H1 (cell line): ENCODE measurements at regions not wholly inside any gene's neighbourhood (a gene's known extent, or its start where the extent isn't known, plus 50 kb on each side); places are given as distances from the start of the nearest gene placed in this dataset.

Experiments used
- CTCF ChIA-PET: fragments of 300-600 bp; sonication (Branson Sonifier 250); formaldehyde crosslinking; loops from one replicate; lab custom pipeline; 2021; ENCODE audit not compliant: partially characterized antibody; lab: Charles Lee
- POLR2A ChIA-PET: fragments of 300-600 bp; sonication (Branson Sonifier 250); formaldehyde crosslinking; loops from one replicate; lab custom pipeline; 2021; ENCODE audit warnings: inconsistent platforms; ENCODE audit not compliant: partially characterized antibody; lab: Charles Lee
- DNase-seq, 2 experiments: peaks; one replicate each; pipeline versions ENCODE4 v3.0.0 to v3.0.0-alpha.2; 2010 to 2022; ENCODE audit warnings: low spot score in 2 of 2, low read depth in 1 of 2, mixed read lengths in 1 of 2
- FAIRE-seq: peaks from 2 replicates; lab custom pipeline; 2011; peaks lifted over from hg19 to GRCh38; lab: Jason Lieb, UNC
- H2AFZ ChIP-seq: 2 replicates; pipeline ENCODE4 v1.8.1; 2012; ENCODE audit warnings: low read length, inconsistent platforms
- H2AK5ac ChIP-seq: 2 replicates; pipeline ENCODE4 v1.6.1; 2013; ENCODE audit warnings: low read depth, low read length
- H2BK120ac ChIP-seq: replicated peaks from 2 replicates; pipeline ENCODE3; 2013; ENCODE audit warnings: low read depth, low read length, inconsistent platforms
- H2BK12ac ChIP-seq: 2 replicates; pipeline ENCODE4 v1.6.1; 2013; ENCODE audit warnings: low read depth, low read length
- H2BK15ac ChIP-seq: 2 replicates; pipeline ENCODE4 v1.6.1; 2013; ENCODE audit warnings: low read length
- H2BK20ac ChIP-seq: 2 replicates; pipeline ENCODE4 v1.6.1; 2013; ENCODE audit warnings: low read length
- H2BK5ac ChIP-seq: 2 replicates; pipeline ENCODE4 v1.6.1; 2013; ENCODE audit warnings: low read depth, low read length
- H3K14ac ChIP-seq: 2 replicates; pipeline ENCODE4 v1.6.1; 2013; ENCODE audit warnings: inconsistent platforms; ENCODE audit not compliant: insufficient read length
- H3K18ac ChIP-seq: 2 replicates; pipeline ENCODE4 v1.6.1; 2013; ENCODE audit warnings: low read length; ENCODE audit errors: extremely low read depth
- H3K23ac ChIP-seq: 2 replicates; pipeline ENCODE4 v1.6.1; 2013; ENCODE audit warnings: inconsistent platforms; ENCODE audit not compliant: insufficient read length
- H3K23me2 ChIP-seq: 2 replicates; pipeline ENCODE4 v1.6.1; 2013; ENCODE audit warnings: low read depth, low read length
- H3K27ac ChIP-seq: 2 replicates; pipeline ENCODE4 v1.6.1; 2011; ENCODE audit warnings: low read depth, low read length, inconsistent platforms
- H3K27me3 ChIP-seq, 4 experiments: replicated peaks in 1 of 4; 1 replicate in 1 of 4; 2 replicates in 3 of 4; pipeline versions ENCODE4 v1.6.1 to v1.8.1; 2011 to 2013; ENCODE audit warnings: low read length in 3 of 4, mild to moderate bottlenecking in 3 of 4, inconsistent platforms in 2 of 4, mixed read lengths in 2 of 4, moderate library complexity in 1 of 4; ENCODE audit not compliant: control insufficient read depth in 3 of 4, insufficient read depth in 3 of 4; ENCODE audit errors: extremely low read depth in 1 of 4
- H3K36me3 ChIP-seq, 4 experiments: 2 replicates each; pipeline versions ENCODE4 v1.6.1 to v1.8.1; 2011 to 2013; ENCODE audit warnings: mild to moderate bottlenecking in 4 of 4, low read length in 3 of 4, moderate library complexity in 2 of 4, control low read depth in 1 of 4, inconsistent platforms in 1 of 4; ENCODE audit not compliant: insufficient read depth in 4 of 4, control insufficient read depth in 2 of 4
- H3K4ac ChIP-seq: replicated peaks from 2 replicates; pipeline ENCODE3; 2013; ENCODE audit warnings: low read length, low read depth, mixed read lengths, inconsistent platforms; ENCODE audit not compliant: insufficient read length
- H3K4me1 ChIP-seq, 4 experiments: replicated peaks in 1 of 4; 1 replicate in 1 of 4; 2 replicates in 3 of 4; pipeline versions ENCODE4 v1.6.1 to v1.8.1; 2011 to 2013; ENCODE audit warnings: low read length in 3 of 4, inconsistent platforms in 2 of 4, mixed read lengths in 1 of 4; ENCODE audit not compliant: insufficient read depth in 4 of 4, control insufficient read depth in 3 of 4
- H3K4me2 ChIP-seq, 2 experiments: 2 replicates each; pipeline versions ENCODE4 v1.6.1 to v1.8.1; 2011 to 2013; ENCODE audit warnings: low read depth in 2 of 2, low read length in 2 of 2, control low read depth in 1 of 2, inconsistent platforms in 1 of 2, mild to moderate bottlenecking in 1 of 2; ENCODE audit not compliant: insufficient read depth in 1 of 2
- H3K4me3 ChIP-seq, 4 experiments: fragments of 200-600, 300-600 bp in 1 of 4; sonication (generic), shearing (Covaris generic), sonication (Bioruptor Twin) in 1 of 4; 2 replicates each; pipeline versions ENCODE4 v1.5.1 to v1.8.1; 2011 to 2016; ENCODE audit warnings: low read length in 4 of 4, low read depth in 3 of 4, control low read depth in 2 of 4, inconsistent platforms in 2 of 4, mild to moderate bottlenecking in 2 of 4, mixed read lengths in 1 of 4, moderate library complexity in 1 of 4; ENCODE audit not compliant: insufficient read depth in 2 of 4; ENCODE audit errors: extremely low read depth in 1 of 4
- H3K56ac ChIP-seq: replicated peaks from 2 replicates; pipeline ENCODE3; 2013; ENCODE audit warnings: low read depth, mild to moderate bottlenecking, mixed read lengths, low read length, inconsistent platforms; ENCODE audit not compliant: insufficient read length
- H3K79me1 ChIP-seq: 2 replicates; pipeline ENCODE4 v1.6.1; 2013; ENCODE audit warnings: low read depth, low read length, control low read depth
- H3K79me2 ChIP-seq, 2 experiments: 2 replicates each; pipeline versions ENCODE4 v1.6.1 to v1.8.1; 2012 to 2013; ENCODE audit warnings: low read length in 2 of 2, mild to moderate bottlenecking in 2 of 2, inconsistent platforms in 1 of 2; ENCODE audit not compliant: insufficient read depth in 2 of 2, control insufficient read depth in 1 of 2
- H3K9ac ChIP-seq, 4 experiments: replicated peaks in 1 of 4; 1 replicate in 1 of 4; 2 replicates in 3 of 4; pipeline versions ENCODE4 v1.6.1 to v1.8.1; 2011 to 2013; ENCODE audit warnings: low read depth in 3 of 4, low read length in 3 of 4, control low read depth in 2 of 4, mild to moderate bottlenecking in 2 of 4, moderate library complexity in 2 of 4, inconsistent platforms in 1 of 4; ENCODE audit errors: extremely low read depth in 1 of 4
- H3K9me3 ChIP-seq, 2 experiments: 2 replicates each; pipeline versions ENCODE4 v1.6.1 to v1.8.1; 2012 to 2013; ENCODE audit warnings: mild to moderate bottlenecking in 2 of 2, moderate library complexity in 2 of 2, control low read depth in 1 of 2, inconsistent platforms in 1 of 2, low read depth in 1 of 2, low read length in 1 of 2, mixed read lengths in 1 of 2; ENCODE audit not compliant: insufficient read depth in 2 of 2
- H4K20me1 ChIP-seq, 2 experiments: replicated peaks in 1 of 2; 2 replicates each; pipeline versions ENCODE3 to v1.8.1; 2011 to 2013; ENCODE audit warnings: inconsistent platforms in 2 of 2, low read length in 2 of 2, mild to moderate bottlenecking in 1 of 2; ENCODE audit not compliant: insufficient read depth in 2 of 2, control insufficient read depth in 1 of 2
- H4K5ac ChIP-seq: 2 replicates; pipeline ENCODE4 v1.6.1; 2013; ENCODE audit warnings: low read length, low read depth, mixed read lengths, inconsistent platforms; ENCODE audit not compliant: insufficient read length
- H4K8ac ChIP-seq: 2 replicates; pipeline ENCODE4 v1.8.0; 2013; ENCODE audit warnings: mild to moderate bottlenecking, moderate library complexity, low read length, inconsistent platforms; ENCODE audit not compliant: insufficient read depth; ENCODE audit errors: extremely low read depth
- H4K91ac ChIP-seq: replicated peaks from 2 replicates; pipeline ENCODE3; 2013; ENCODE audit warnings: low read length, mixed read lengths, inconsistent platforms; ENCODE audit not compliant: insufficient read length
- ASH2L ChIP-seq: fragments of 200-600, 300-600 bp; sonication (generic); IDR thresholded peaks from one replicate; pipeline ENCODE4 v1.7.1; 2017; ENCODE audit warnings: low read length
- BACH1 ChIP-seq: IDR thresholded peaks from 2 replicates; pipeline ENCODE4 v1.6.1; 2012; ENCODE audit warnings: low read length, improper control_type of control experiment
- BCL11A ChIP-seq, 2 experiments: IDR thresholded peaks; one replicate each; pipeline ENCODE4 v1.6.1; 2011; ENCODE audit warnings: low read depth in 2 of 2, low read length in 2 of 2, mild to moderate bottlenecking in 2 of 2
- CBX8 ChIP-seq: fragments of 300-800, 300-1000 bp; sonication (generic); IDR thresholded peaks from 2 replicates; pipeline ENCODE4 v1.7.1; 2016; ENCODE audit warnings: low read depth, low read length, borderline replicate concordance
- CEBPB ChIP-seq: IDR thresholded peaks from 2 replicates; pipeline ENCODE4 v1.6.1; 2012; ENCODE audit warnings: low read depth, low read length
- MAX ChIP-seq: IDR thresholded peaks from 2 replicates; pipeline ENCODE4 v1.6.1; 2012; ENCODE audit warnings: inconsistent platforms
- PHF8 ChIP-seq: fragments of 200-600 bp; sonication (generic); conservative IDR thresholded peaks from 2 replicates; pipeline ENCODE4 v1.7.1; 2012; ENCODE audit warnings: low read depth, mild to moderate bottlenecking, inconsistent platforms, low read length, moderate library complexity
- RNF2 ChIP-seq: fragments of 200-900, 300-1000 bp; sonication (generic); IDR thresholded peaks from 2 replicates; pipeline ENCODE4 v1.7.1; 2016; ENCODE audit warnings: borderline replicate concordance, low read depth, mild to moderate bottlenecking, antibody characterized with exemption, low read length; ENCODE audit not compliant: poor library complexity, severe bottlenecking; ENCODE audit errors: missing control alignments
- SP4 ChIP-seq: IDR thresholded peaks from 2 replicates; pipeline ENCODE4 v1.6.1; 2012; ENCODE audit warnings: low read length, inconsistent platforms
- SUZ12 ChIP-seq: fragments of 200-600 bp; sonication (generic); IDR thresholded peaks from 2 replicates; pipeline ENCODE4 v1.6.1; 2012; ENCODE audit warnings: mild to moderate bottlenecking, inconsistent platforms, low read length, moderate library complexity, mixed read lengths
- WGBS, 2 experiments: shearing (Covaris generic) in 1 of 2; methylation state at CpG; one replicate each; pipeline versions ENCODE4 v1.1.6 to v1.1.7; 2013 to 2015; ENCODE audit warnings: low lambda C conversion rate in 2 of 2, mixed read lengths in 2 of 2, inconsistent platforms in 1 of 2, low coverage in 1 of 2, missing lambda C conversion rate in 1 of 2; ENCODE audit not compliant: insufficient replicate concordance in 2 of 2, insufficient coverage in 1 of 2, insufficient read length in 1 of 2; ENCODE audit errors: extremely low coverage in 1 of 2, missing lambda C conversion rate in 1 of 2; 5-methylcytosine and 5-hydroxymethylcytosine counted together

GRCh38 chr5:60076746-60077145 is 183.2 kb upstream of the PDE4D start:
- Histone ChIP-seq H3K27ac (no peak overlapping the region), H3K27me3 (no peaks in the 10 kb centered on the region), H3K4ac (no peak overlapping the region), H2BK15ac (no peak overlapping the region), H3K79me1 (no peaks in the 10 kb centered on the region), H3K4me2 (no peak overlapping the region), H2BK5ac (no peak overlapping the region; the same call in 1 of the 2 replicates), H3K23me2 (no peaks in the 10 kb centered on the region), H2AK5ac (no peak overlapping the region), H3K79me2 (no peaks in the 10 kb centered on the region), H3K36me3 (no peaks in the 10 kb centered on the region), H3K9me3 (no peaks in the 10 kb centered on the region), H2BK20ac (no peak overlapping the region), H3K23ac (no peak overlapping the region), H2BK120ac (no peak overlapping the region), H3K56ac (no peak overlapping the region), H4K5ac (no peak overlapping the region), H4K8ac (no peak overlapping the region), H3K14ac (no peak overlapping the region), H4K91ac (no peak overlapping the region), H3K18ac (no peak overlapping the region), H3K9ac (no peak overlapping the region), H4K20me1 (no peaks in the 10 kb centered on the region), H3K4me3 (no peak overlapping the region), H3K4me1 (no peaks in the 10 kb centered on the region)
- ChIA-PET POLR2A (no interaction called here), CTCF (no interaction called here)
- TF ChIP-seq PHF8 (no peak), RNF2 (no peak), MAX (no peak), CEBPB (no peak), BCL11A (IDR thresholded peaks at IDR 0.05; ENCODE audit: low read depth in 2 of 2, low read length in 2 of 2) (no peak), SP4 (no peak), BACH1 (no peak), SUZ12 (no peak), CBX8 (no peak), ASH2L (no peak)
- TF ChIP-seq, all 59 proteins: peak for 0
- FAIRE-seq, result no peak
- 87% methylated on average over 3 of the region's 3 CpGs; no CpG with 5 or more reads in 1 of the 2 experiments for WGBS, 2 experiments
- DNase-seq, result no peak
- no peak overlapping the region for H2AFZ ChIP-seq
- no peak overlapping the region for H2BK12ac ChIP-seq
